Stomach (tissue), 8 donors: ENCODE measurements at regions not wholly inside any gene's neighbourhood (a gene's known extent, or its start where the extent isn't known, plus 50 kb on each side); places are given as distances from the start of the nearest gene placed in this dataset.

ENCODE experiments used
- DNase-seq, 2 donors: peaks; one replicate each; pipeline versions ENCODE4 v3.0.0 to v3.0.0-alpha.2; 2013 to 2019
- H3K27ac ChIP-seq, 5 donors: fragments of 200-600 bp in 4 of 5; sonication (generic) in 4 of 5; one replicate each; pipeline ENCODE4 v1.5.1; 2013 to 2019; ENCODE audit warnings: mild to moderate bottlenecking in 1 of 5, moderate library complexity in 1 of 5
- H3K27me3 ChIP-seq, 3 donors: fragments of 200-600 bp; sonication (generic); one replicate each; pipeline ENCODE4 v1.5.1; 2017 to 2019; ENCODE audit warnings: mixed run types in 1 of 3
- H3K36me3 ChIP-seq, 4 donors: fragments of 200-600 bp; sonication (generic); 1 replicate in 3 of 4; 2 replicates in 1 of 4; pipeline ENCODE4 v1.5.1; 2016 to 2019
- H3K4me1 ChIP-seq, 4 donors: fragments of 200-600 bp; sonication (generic); one replicate each; pipeline ENCODE4 v1.5.1; 2016 to 2019
- H3K4me3 ChIP-seq, 4 donors: fragments of 200-600 bp; sonication (generic) in 3 of 4; one replicate each; pipeline ENCODE4 v1.5.1; 2016 to 2019; ENCODE audit warnings: mild to moderate bottlenecking in 1 of 4
- H3K9me3 ChIP-seq, 4 donors: fragments of 200-600 bp; sonication (generic); one replicate each; pipeline ENCODE4 v1.5.1; 2016 to 2019
- CTCF ChIP-seq, 7 experiments: fragments of 450-650 bp in 4 of 7; fragments of 200-600 bp in 3 of 7; sonication (generic) in 3 of 7; IDR thresholded peaks; one replicate each; pipeline ENCODE4 v1.5.1; 2016 to 2019; ENCODE audit warnings: antibody characterized with exemption in 7 of 7, control low read depth in 2 of 7, mild to moderate bottlenecking in 1 of 7
- EP300 ChIP-seq: sonication (generic); formaldehyde crosslinking; IDR thresholded peaks from one replicate; pipeline ENCODE4 v1.6.1; 2017; ENCODE audit warnings: antibody characterized with exemption
- POLR2A ChIP-seq, 4 donors: fragments of 450-650 bp; IDR thresholded peaks; one replicate each; pipeline ENCODE4 v1.6.1; 2016; ENCODE audit warnings: antibody characterized with exemption in 4 of 4, control low read depth in 2 of 4, mild to moderate bottlenecking in 1 of 4, moderate library complexity in 1 of 4
- POLR2AphosphoS5 ChIP-seq, 3 donors: sonication (generic); formaldehyde crosslinking; IDR thresholded peaks; one replicate each; pipeline ENCODE4 v1.6.1; 2016; ENCODE audit warnings: antibody characterized with exemption in 3 of 3
- WGBS, 5 donors: extraction: QIAGEN DNeasy Blood & Tissue Kit in 3 of 5; methylation state at CpG; one replicate each; pipeline versions ENCODE4 v1.1.5 to v1.1.7; 2013 to 2018; 5-methylcytosine and 5-hydroxymethylcytosine counted together
- intact Hi-C: fragments of 100-400 bp; cut with DNase I; formaldehyde crosslinking; loops from one replicate; pipeline ENCODE4 v1.15.1; 2023; ENCODE audit warnings: low total_unique reads
- donor health status: healthy with polysubstance abuse.
- donor health status: Bipolar disorder and iron deficiency.
- donor health status: healthy.

- DNase-seq, result no peak
- intact Hi-C loops, result no loop called here
- TF ChIP-seq EP300 (no peak), CTCF (IDR thresholded peaks at IDR 0.05) (no peak), POLR2AphosphoS5 (IDR thresholded peaks at IDR 0.05) (no peak)
- Histone ChIP-seq H3K36me3 (no peaks in the 10 kb centered on the region), H3K4me1 (no peaks in the 10 kb centered on the region), H3K27me3 (no peaks in the 10 kb centered on the region), H3K27ac (no peak overlapping the region), H3K9me3 (peaks cover 4 to 8% (median 6%) of the 10 kb centered on the region in 4 donors), H3K4me3 (no peak overlapping the region)
- WGBS, 5 donors, result 90 to 95% (median 93%) methylated on average over 3 of the region's 3 CpGs
Measured at GRCh38 chr3:72219752-72220151, 434.8 kb upstream of the PROK2 start.

- intact Hi-C loops, result no loop called here
- Histone ChIP-seq H3K36me3 (no peaks in the 10 kb centered on the region), H3K27ac (no peak overlapping the region), H3K4me3 (no peak overlapping the region), H3K4me1 (no peaks in the 10 kb centered on the region), H3K9me3 (no peaks in the 10 kb centered on the region), H3K27me3 (no peaks in the 10 kb centered on the region)
- TF ChIP-seq EP300 (no peak), CTCF (IDR thresholded peaks at IDR 0.05) (no peak), POLR2A (IDR thresholded peaks at IDR 0.05) (no peak), POLR2AphosphoS5 (IDR thresholded peaks at IDR 0.05) (no peak)
- 78 to 92% (median 85%) methylated on average over 7 of the region's 7 CpGs for WGBS, 5 donors
- no peak for DNase-seq
Measured at GRCh38 chr3:72217570-72217969, 432.6 kb upstream of the PROK2 start.

GRCh38 chr3:72214066-72214951 lies 429.4 kb upstream of the PROK2 start:
- WGBS, 5 donors, result 74 to 84% (median 78%) methylated on average over 11 of the region's 11 CpGs
- Histone ChIP-seq H3K4me1 (no peaks in the 10 kb centered on the region), H3K27ac (no peak overlapping the region), H3K9me3 (no peaks in the 10 kb centered on the region), H3K4me3 (no peak overlapping the region), H3K27me3 (no peaks in the 10 kb centered on the region), H3K36me3 (no peaks in the 10 kb centered on the region)
- intact Hi-C loops, result no loop called here
- DNase-seq, result no peak
- TF ChIP-seq EP300 (no peak), CTCF (IDR thresholded peaks at IDR 0.05) (no peak)

- no peaks in the 10 kb centered on the region for H3K4me1 ChIP-seq
- no peak overlapping the region for H3K27ac ChIP-seq
- H3K9me3 ChIP-seq, result no peaks in the 10 kb centered on the region
- TF ChIP-seq POLR2AphosphoS5 (IDR thresholded peaks at IDR 0.05), result no peak
- no peak for TF ChIP-seq EP300
- TF ChIP-seq POLR2A (IDR thresholded peaks at IDR 0.05), result no peak
- TF ChIP-seq CTCF (IDR thresholded peaks at IDR 0.05), result no peak
- H3K4me3 ChIP-seq, result no peak overlapping the region
- DNase-seq, result no peak
- H3K36me3 ChIP-seq, result no peaks in the 10 kb centered on the region
- 75 to 78% (median 78%) methylated on average over 10 of the region's 10 CpGs for WGBS, 5 donors
- H3K27me3 ChIP-seq, result no peaks in the 10 kb centered on the region
- intact Hi-C loops, result no loop called here
Measured at GRCh38 chr3:72213296-72214065, 428.5 kb upstream of the PROK2 start.
